ENCODE measurements at regions not wholly inside any gene's neighbourhood (a gene's known extent, or its start where the extent isn't known, plus 50 kb on each side); places are given as distances from the start of the nearest gene placed in this dataset.
"Not testable (repeated sequence)": the region's sequence is repeated elsewhere in the genome, so short reads cannot be mapped to it uniquely, and the experiment has no call there.

- no peak for DNase-seq (ENCODE audit: low spot score)
Observed at GRCh38 chr12:128018067-128018466, 248.9 kb upstream of the TMEM132C start.

- DNase-seq (ENCODE audit: low spot score): no peak
Observed at GRCh38 chr12:128019996-128020544, 246.9 kb upstream of the TMEM132C start.

- no peak for DNase-seq (ENCODE audit: low spot score)
Observed at GRCh38 chr12:128021561-128021960, 245.4 kb upstream of the TMEM132C start.

GRCh38 chr12:128025589-128026245 is 241.3 kb upstream of the TMEM132C start:
- DNase-seq (ENCODE audit: low spot score): no peak

- no peak for DNase-seq (ENCODE audit: low spot score)
Observed at GRCh38 chr12:128026696-128027574, 240.0 kb upstream of the TMEM132C start.

- no peak for DNase-seq (ENCODE audit: low spot score)
Observed at GRCh38 chr12:128033473-128033872, 233.5 kb upstream of the TMEM132C start.

- no peak for DNase-seq (ENCODE audit: low spot score)
Observed at GRCh38 chr12:128040971-128041370, 226.0 kb upstream of the TMEM132C start.

- not testable (repeated sequence) for DNase-seq (ENCODE audit: low spot score)
Observed at GRCh38 chr12:128042283-128042682, 224.7 kb upstream of the TMEM132C start.

GRCh38 chr12:128042825-128043224 is 224.1 kb upstream of the TMEM132C start:
- DNase-seq (ENCODE audit: low spot score): no peak

GRCh38 chr12:128043317-128043716 is 223.7 kb upstream of the TMEM132C start:
- DNase-seq (ENCODE audit: low spot score): no peak

GRCh38 chr12:128047266-128048060 is 219.5 kb upstream of the TMEM132C start:
- no peak for DNase-seq (ENCODE audit: low spot score)

GRCh38 chr12:128052331-128052730 is 214.6 kb upstream of the TMEM132C start:
- DNase-seq (ENCODE audit: low spot score): no peak

GRCh38 chr12:128052777-128053176 is 214.2 kb upstream of the TMEM132C start:
- no peak for DNase-seq (ENCODE audit: low spot score)

GRCh38 chr12:128055567-128055966 is 211.4 kb upstream of the TMEM132C start:
- no peak for DNase-seq (ENCODE audit: low spot score)

- no peak for DNase-seq (ENCODE audit: low spot score)
Observed at GRCh38 chr12:128056136-128056801, 210.7 kb upstream of the TMEM132C start.

- DNase-seq (ENCODE audit: low spot score): no peak
Observed at GRCh38 chr12:128057586-128057985, 209.4 kb upstream of the TMEM132C start.

GRCh38 chr12:128059621-128060370 is 207.2 kb upstream of the TMEM132C start:
- DNase-seq (ENCODE audit: low spot score): no peak

- DNase-seq (ENCODE audit: low spot score): no peak
Observed at GRCh38 chr12:128068211-128068610, 198.8 kb upstream of the TMEM132C start.

GRCh38 chr12:128069359-128069997 is 197.5 kb upstream of the TMEM132C start:
- DNase-seq (ENCODE audit: low spot score): no peak

- no peak for DNase-seq (ENCODE audit: low spot score)
Observed at GRCh38 chr12:128073937-128074336, 193.0 kb upstream of the TMEM132C start.
